Mucosa of stomach (tissue), 1 donor: ENCODE measurements at regions not wholly inside any gene's neighbourhood (a gene's known extent, or its start where the extent isn't known, plus 50 kb on each side); places are given as distances from the start of the nearest gene placed in this dataset.
"Not testable (repeated sequence)": the region's sequence is repeated elsewhere in the genome, so short reads cannot be mapped to it uniquely, and the experiment has no call there.

Experiments
- H3K27me3 ChIP-seq: one replicate; pipeline ENCODE4 v1.7.0; 2013; ENCODE audit warnings: mild to moderate bottlenecking, low read length; ENCODE audit not compliant: control insufficient read depth, insufficient read depth
- H3K36me3 ChIP-seq: one replicate; pipeline ENCODE4 v1.7.0; 2013; ENCODE audit warnings: low read length; ENCODE audit not compliant: control insufficient read depth, insufficient read depth
- H3K4me1 ChIP-seq: one replicate; pipeline ENCODE4 v1.7.0; 2013; ENCODE audit warnings: mild to moderate bottlenecking, low read length; ENCODE audit not compliant: control insufficient read depth, insufficient read depth
- H3K4me3 ChIP-seq: one replicate; pipeline ENCODE4 v1.7.0; 2013; ENCODE audit warnings: low read length
- H3K9ac ChIP-seq: one replicate; pipeline ENCODE4 v1.7.0; 2013; ENCODE audit warnings: mild to moderate bottlenecking, low read length, moderate library complexity
- H3K9me3 ChIP-seq: one replicate; pipeline ENCODE4 v1.7.0; 2013; ENCODE audit warnings: mild to moderate bottlenecking, low read length, moderate library complexity; ENCODE audit not compliant: control insufficient read depth
- donor health status: Pancreatic carcinoma.

GRCh38 chr2:41313082-41313481 lies 734.7 kb upstream of the PKDCC start:
- Histone ChIP-seq H3K4me3 (no peak overlapping the region), H3K36me3 (no peaks in the 10 kb centered on the region), H3K4me1 (no peaks in the 10 kb centered on the region), H3K9me3 (no peaks in the 10 kb centered on the region), H3K27me3 (no peaks in the 10 kb centered on the region), H3K9ac (no peak overlapping the region)

- Histone ChIP-seq H3K4me1 (no peaks in the 10 kb centered on the region), H3K9me3 (no peaks in the 10 kb centered on the region), H3K27me3 (no peaks in the 10 kb centered on the region), H3K9ac (no peak overlapping the region), H3K36me3 (no peaks in the 10 kb centered on the region), H3K4me3 (no peak overlapping the region)
Measured at GRCh38 chr2:41314511-41315070, 733.2 kb upstream of the PKDCC start.

- H3K9me3 ChIP-seq, result no peaks in the 10 kb centered on the region
- no peaks in the 10 kb centered on the region for H3K27me3 ChIP-seq
- H3K4me1 ChIP-seq, result no peaks in the 10 kb centered on the region
- no peaks in the 10 kb centered on the region for H3K36me3 ChIP-seq
- no peak overlapping the region for H3K4me3 ChIP-seq
- no peak overlapping the region for H3K9ac ChIP-seq
Measured at GRCh38 chr2:41319437-41319836, 728.4 kb upstream of the PKDCC start.

GRCh38 chr2:41320491-41320890 lies 727.3 kb upstream of the PKDCC start:
- H3K4me3 ChIP-seq, result no peak overlapping the region
- H3K4me1 ChIP-seq, result no peaks in the 10 kb centered on the region
- no peaks in the 10 kb centered on the region for H3K9me3 ChIP-seq
- no peaks in the 10 kb centered on the region for H3K36me3 ChIP-seq
- H3K27me3 ChIP-seq, result no peaks in the 10 kb centered on the region
- no peak overlapping the region for H3K9ac ChIP-seq

GRCh38 chr2:41321351-41321750 lies 726.5 kb upstream of the PKDCC start:
- no peaks in the 10 kb centered on the region for H3K9me3 ChIP-seq
- H3K27me3 ChIP-seq, result no peaks in the 10 kb centered on the region
- no peak overlapping the region for H3K9ac ChIP-seq
- H3K4me1 ChIP-seq, result no peaks in the 10 kb centered on the region
- no peaks in the 10 kb centered on the region for H3K36me3 ChIP-seq
- H3K4me3 ChIP-seq, result no peak overlapping the region

- Histone ChIP-seq H3K9ac (no peak overlapping the region), H3K4me3 (no peak overlapping the region), H3K9me3 (no peaks in the 10 kb centered on the region), H3K4me1 (no peaks in the 10 kb centered on the region), H3K36me3 (no peaks in the 10 kb centered on the region), H3K27me3 (no peaks in the 10 kb centered on the region)
Measured at GRCh38 chr2:41326851-41327250, 721.0 kb upstream of the PKDCC start.

GRCh38 chr2:41329040-41329439 lies 718.8 kb upstream of the PKDCC start:
- no peaks in the 10 kb centered on the region for H3K27me3 ChIP-seq
- H3K9me3 ChIP-seq, result no peaks in the 10 kb centered on the region
- H3K36me3 ChIP-seq, result no peaks in the 10 kb centered on the region
- H3K9ac ChIP-seq, result no peak overlapping the region
- H3K4me1 ChIP-seq, result no peaks in the 10 kb centered on the region
- H3K4me3 ChIP-seq, result no peak overlapping the region

- Histone ChIP-seq H3K4me1 (no peaks in the 10 kb centered on the region), H3K27me3 (no peaks in the 10 kb centered on the region), H3K36me3 (no peaks in the 10 kb centered on the region), H3K9ac (no peak overlapping the region), H3K9me3 (no peaks in the 10 kb centered on the region), H3K4me3 (no peak overlapping the region)
Measured at GRCh38 chr2:41334159-41334558, 713.7 kb upstream of the PKDCC start.

GRCh38 chr2:41335573-41335972 lies 712.2 kb upstream of the PKDCC start:
- H3K36me3 ChIP-seq, H3K9ac ChIP-seq, H3K4me1 ChIP-seq, H3K9me3 ChIP-seq, H3K4me3 ChIP-seq, H3K27me3 ChIP-seq: not testable (repeated sequence)

GRCh38 chr2:41337956-41338355 lies 709.9 kb upstream of the PKDCC start:
- H3K9ac ChIP-seq, result no peak overlapping the region
- H3K4me1 ChIP-seq, result no peaks in the 10 kb centered on the region
- no peak overlapping the region for H3K4me3 ChIP-seq
- H3K27me3 ChIP-seq, result no peaks in the 10 kb centered on the region
- H3K9me3 ChIP-seq, result no peaks in the 10 kb centered on the region
- H3K36me3 ChIP-seq, result no peaks in the 10 kb centered on the region

- Histone ChIP-seq H3K4me3 (no peak overlapping the region), H3K4me1 (no peaks in the 10 kb centered on the region), H3K27me3 (no peaks in the 10 kb centered on the region), H3K36me3 (no peaks in the 10 kb centered on the region), H3K9me3 (no peaks in the 10 kb centered on the region), H3K9ac (no peak overlapping the region)
Measured at GRCh38 chr2:41344529-41344928, 703.3 kb upstream of the PKDCC start.

GRCh38 chr2:41353060-41353459 lies 694.8 kb upstream of the PKDCC start:
- no peaks in the 10 kb centered on the region for H3K9me3 ChIP-seq
- no peak overlapping the region for H3K9ac ChIP-seq
- H3K27me3 ChIP-seq, result no peaks in the 10 kb centered on the region
- H3K36me3 ChIP-seq, result no peaks in the 10 kb centered on the region
- H3K4me1 ChIP-seq, result no peaks in the 10 kb centered on the region
- no peak overlapping the region for H3K4me3 ChIP-seq

GRCh38 chr2:41355794-41356193 lies 692.0 kb upstream of the PKDCC start:
- Histone ChIP-seq H3K4me1 (no peaks in the 10 kb centered on the region), H3K9me3 (no peaks in the 10 kb centered on the region), H3K27me3 (no peaks in the 10 kb centered on the region), H3K9ac (no peak overlapping the region), H3K4me3 (no peak overlapping the region), H3K36me3 (no peaks in the 10 kb centered on the region)
